NB4 (cell line): ENCODE measurements at regions not wholly inside any gene's neighbourhood (a gene's known extent, or its start where the extent isn't known, plus 50 kb on each side); places are given as distances from the start of the nearest gene placed in this dataset.

ENCODE experiments used
- DNase-seq: peaks from one replicate; pipeline ENCODE4 v3.0.0; 2010; ENCODE audit warnings: low read depth
- H3K4me3 ChIP-seq: one replicate; pipeline ENCODE4 v1.5.1; 2011; ENCODE audit warnings: mild to moderate bottlenecking, low read depth, low read length, moderate library complexity
- MAX ChIP-seq: IDR thresholded peaks from 2 replicates; pipeline ENCODE4 v1.6.1; 2011; ENCODE audit warnings: low read depth, low read length
- MYC ChIP-seq: IDR thresholded peaks from 2 replicates; pipeline ENCODE4 v1.6.1; 2011; ENCODE audit warnings: low read depth, low read length
- POLR2A ChIP-seq: IDR thresholded peaks from 2 replicates; pipeline ENCODE4 v1.6.1; 2011; ENCODE audit warnings: mild to moderate bottlenecking; ENCODE audit not compliant: insufficient read length; ENCODE audit errors: extremely low read depth
- TF ChIP-seq, protein P1 (sequence below): IDR thresholded peaks from one replicate; pipeline ENCODE4 v1.5.1; 2012; ENCODE audit warnings: low read depth, low read length

DNA sequence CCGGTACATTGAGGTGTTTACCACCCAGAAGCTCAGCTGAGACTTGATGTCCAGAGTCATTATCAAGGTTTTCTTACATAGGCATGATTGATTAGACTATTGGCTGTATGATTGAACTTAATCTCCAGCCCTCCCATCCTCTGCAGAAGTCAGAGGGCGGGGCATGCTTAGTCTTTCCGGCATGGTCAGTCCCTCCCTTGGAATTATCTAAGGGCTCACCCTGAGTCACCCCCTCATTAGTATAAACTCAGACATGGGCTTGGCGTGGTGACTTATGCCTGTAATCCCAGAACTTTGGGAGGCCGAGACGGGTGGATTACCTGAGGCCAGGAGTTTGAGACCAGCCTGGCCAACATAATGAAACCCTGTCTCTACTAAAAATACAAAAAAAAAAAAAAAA, 243.9 kb downstream of the VAPA start:
- TF ChIP-seq MAX (no peak), MYC (no peak), POLR2A (no peak)
- TF ChIP-seq, protein P1, sequence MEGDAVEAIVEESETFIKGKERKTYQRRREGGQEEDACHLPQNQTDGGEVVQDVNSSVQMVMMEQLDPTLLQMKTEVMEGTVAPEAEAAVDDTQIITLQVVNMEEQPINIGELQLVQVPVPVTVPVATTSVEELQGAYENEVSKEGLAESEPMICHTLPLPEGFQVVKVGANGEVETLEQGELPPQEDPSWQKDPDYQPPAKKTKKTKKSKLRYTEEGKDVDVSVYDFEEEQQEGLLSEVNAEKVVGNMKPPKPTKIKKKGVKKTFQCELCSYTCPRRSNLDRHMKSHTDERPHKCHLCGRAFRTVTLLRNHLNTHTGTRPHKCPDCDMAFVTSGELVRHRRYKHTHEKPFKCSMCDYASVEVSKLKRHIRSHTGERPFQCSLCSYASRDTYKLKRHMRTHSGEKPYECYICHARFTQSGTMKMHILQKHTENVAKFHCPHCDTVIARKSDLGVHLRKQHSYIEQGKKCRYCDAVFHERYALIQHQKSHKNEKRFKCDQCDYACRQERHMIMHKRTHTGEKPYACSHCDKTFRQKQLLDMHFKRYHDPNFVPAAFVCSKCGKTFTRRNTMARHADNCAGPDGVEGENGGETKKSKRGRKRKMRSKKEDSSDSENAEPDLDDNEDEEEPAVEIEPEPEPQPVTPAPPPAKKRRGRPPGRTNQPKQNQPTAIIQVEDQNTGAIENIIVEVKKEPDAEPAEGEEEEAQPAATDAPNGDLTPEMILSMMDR = no peak
- H3K4me3 ChIP-seq = no peak overlapping the region
- DNase-seq = no peak

- TF ChIP-seq MAX = no peak
- TF ChIP-seq, protein P1 = no peak
- no peak for TF ChIP-seq POLR2A
- TF ChIP-seq MYC = no peak
- no peak for DNase-seq
- H3K4me3 ChIP-seq = no peak overlapping the region
Observed at GRCh38 chr18:10160251-10160650, 246.4 kb downstream of the VAPA start.

DNA sequence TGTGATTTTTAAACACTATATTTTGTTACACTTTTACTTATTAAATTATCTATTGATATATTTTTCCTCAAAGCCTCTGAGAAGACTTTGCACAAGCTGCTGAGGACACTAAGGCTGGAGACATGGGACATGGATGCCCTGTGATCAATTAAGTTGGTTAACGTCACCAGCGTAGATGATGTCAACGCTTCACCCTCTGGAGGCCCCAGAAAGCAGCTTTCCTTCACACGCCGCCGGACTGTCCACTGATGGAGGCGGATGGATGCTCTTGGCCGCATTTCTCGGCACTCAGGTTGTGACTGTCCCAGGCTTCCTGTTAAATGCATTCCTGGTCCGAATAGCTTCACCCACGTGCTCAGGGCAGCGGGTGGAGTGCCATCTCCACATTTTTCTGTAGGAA, 247.5 kb downstream of the VAPA start:
- TF ChIP-seq MYC (no peak), POLR2A (no peak), MAX (no peak)
- TF ChIP-seq, protein P1 = no peak
- no peak for DNase-seq
- H3K4me3 ChIP-seq = no peak overlapping the region

GRCh38 chr18:10162340-10162739, 248.5 kb downstream of the VAPA start:
- H3K4me3 ChIP-seq = no peak overlapping the region
- TF ChIP-seq, protein P1 = no peak
- no peak for TF ChIP-seq MYC
- TF ChIP-seq POLR2A = no peak
- TF ChIP-seq MAX = no peak
- no peak for DNase-seq

- no peak for DNase-seq
- H3K4me3 ChIP-seq = no peak overlapping the region
- TF ChIP-seq, protein P1 = no peak
- TF ChIP-seq POLR2A (no peak), MAX (no peak), MYC (no peak)
Observed at GRCh38 chr18:10164271-10165071, 250.7 kb downstream of the VAPA start.
